ENCODE measurements at regions not wholly inside any gene's neighbourhood (a gene's known extent, or its start where the extent isn't known, plus 50 kb on each side); places are given as distances from the start of the nearest gene placed in this dataset.
"Not testable (repeated sequence)": the region's sequence is repeated elsewhere in the genome, so short reads cannot be mapped to it uniquely, and the experiment has no call there.

DNA sequence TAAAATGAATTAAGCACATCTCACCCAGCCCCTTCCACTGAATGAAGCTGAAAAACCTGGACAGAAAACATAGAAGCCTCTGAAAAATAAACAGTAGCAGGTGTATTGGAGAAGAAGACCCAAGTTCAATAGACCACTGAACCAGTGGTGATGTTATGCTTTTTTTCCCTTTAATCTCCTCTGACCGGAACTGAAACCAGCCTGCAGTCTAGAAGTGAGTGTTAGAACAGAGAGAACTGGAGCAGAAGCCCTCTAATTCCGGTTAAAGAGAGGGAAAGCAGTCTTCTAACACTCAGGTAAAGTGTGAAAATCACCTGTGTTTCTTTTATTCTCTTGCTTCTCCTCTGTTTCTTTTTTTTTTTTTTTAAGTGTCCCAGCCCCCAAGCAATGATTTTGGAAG, 83.5 kb upstream of the CCL21 start:
- H3K9me3 ChIP-seq (ENCODE audit: control insufficient read depth in 1 of 2, low read length in 2 of 2), result no peaks in the 10 kb centered on the region
- H3K27me3 ChIP-seq (ENCODE audit: low read depth, low read length), result no peaks in the 10 kb centered on the region
- no peak overlapping the region for H3K27ac ChIP-seq (ENCODE audit: low read length)
- H3K4me1 ChIP-seq (ENCODE audit: control insufficient read depth in 1 of 2, insufficient read depth in 2 of 2, low read length in 2 of 2), result no peaks in the 10 kb centered on the region
- H3K4me3 ChIP-seq (ENCODE audit: low read depth in 1 of 2, low read length in 2 of 2), result no peak overlapping the region
- no peaks in the 10 kb centered on the region for H3K36me3 ChIP-seq (ENCODE audit: control insufficient read depth in 1 of 2, insufficient read depth in 2 of 2, low read length in 2 of 2)

DNA sequence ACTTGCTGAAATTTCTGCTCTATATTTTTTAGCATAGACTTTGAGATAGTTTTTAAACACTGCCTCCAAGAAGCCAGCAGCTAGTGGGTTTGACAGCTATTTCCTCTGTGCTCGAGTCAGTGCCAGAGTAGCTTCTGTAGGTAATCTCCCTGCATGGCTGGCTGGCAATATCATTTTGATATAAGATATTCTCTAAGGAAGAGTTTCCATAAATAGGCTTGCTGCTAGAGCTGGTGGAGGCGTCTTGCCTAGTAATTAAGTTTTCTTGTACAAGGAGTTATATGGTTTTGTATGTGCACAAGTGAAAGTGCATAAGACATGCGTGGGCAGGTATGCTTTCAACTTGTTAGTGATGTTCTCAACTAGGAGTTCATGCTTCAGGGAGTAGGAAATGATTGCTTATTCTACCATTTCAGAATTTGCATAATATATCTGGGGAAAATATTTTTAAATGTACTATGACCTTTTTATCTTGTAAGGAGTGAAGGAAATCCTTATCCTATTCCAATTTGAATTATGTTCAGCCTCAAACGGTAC, 74.1 kb upstream of the CCL21 start:
- H3K36me3 ChIP-seq (ENCODE audit: control insufficient read depth in 1 of 2, insufficient read depth in 2 of 2, low read length in 2 of 2), result no peaks in the 10 kb centered on the region
- no peaks in the 10 kb centered on the region for H3K4me1 ChIP-seq (ENCODE audit: control insufficient read depth in 1 of 2, insufficient read depth in 2 of 2, low read length in 2 of 2)
- no peak overlapping the region for H3K4me3 ChIP-seq (ENCODE audit: low read depth in 1 of 2, low read length in 2 of 2)
- peaks cover 6% of the 10 kb centered on the region for H3K27me3 ChIP-seq (ENCODE audit: low read depth, low read length)
- no peaks in the 10 kb centered on the region for H3K9me3 ChIP-seq (ENCODE audit: control insufficient read depth in 1 of 2, low read length in 2 of 2)
- H3K27ac ChIP-seq (ENCODE audit: low read length), result no peak overlapping the region

DNA sequence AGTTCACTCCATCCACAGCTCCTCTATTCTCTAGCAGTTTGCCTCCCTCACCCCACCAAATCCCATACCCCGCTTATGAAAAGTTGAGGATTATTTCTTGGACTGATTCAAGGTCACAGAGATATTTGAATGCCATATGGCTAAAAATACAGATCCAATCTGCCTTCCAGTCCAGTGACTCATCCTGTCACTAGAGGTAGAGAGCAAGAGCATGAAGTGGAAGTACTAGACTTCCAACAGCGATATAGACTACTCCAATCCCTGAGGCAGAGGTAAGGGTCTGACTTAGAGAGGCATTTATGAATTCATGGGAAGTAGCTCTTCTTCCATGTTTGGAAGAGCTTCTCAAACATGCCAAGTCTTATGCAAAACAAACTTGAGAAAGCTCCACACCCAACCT, 72.4 kb upstream of the CCL21 start:
- no peak overlapping the region for H3K27ac ChIP-seq (ENCODE audit: low read length)
- H3K36me3 ChIP-seq (ENCODE audit: control insufficient read depth in 1 of 2, insufficient read depth in 2 of 2, low read length in 2 of 2), result no peaks in the 10 kb centered on the region
- H3K4me1 ChIP-seq (ENCODE audit: control insufficient read depth in 1 of 2, insufficient read depth in 2 of 2, low read length in 2 of 2), result no peaks in the 10 kb centered on the region

DNA sequence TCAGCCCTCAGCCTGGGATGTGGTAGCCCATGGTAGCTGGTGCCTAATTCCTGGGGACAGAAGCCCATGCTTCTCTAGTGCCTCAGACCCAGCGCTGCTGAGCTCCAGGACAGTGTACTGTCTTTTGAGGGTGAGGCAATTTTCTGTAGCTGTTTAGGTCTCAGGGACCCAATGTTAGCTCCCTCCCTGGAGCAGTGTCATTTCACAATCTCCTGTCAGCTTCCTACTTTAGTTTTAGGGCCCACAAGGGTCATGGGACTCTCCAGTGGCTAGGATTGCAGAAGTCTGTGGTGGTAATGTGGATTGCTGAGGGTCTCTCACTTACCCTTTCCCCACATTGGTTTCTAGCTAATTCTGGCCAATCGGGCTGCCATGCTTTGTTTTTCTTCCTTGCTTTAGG, 67.7 kb upstream of the CCL21 start:
- Histone ChIP-seq H3K27me3 (ENCODE audit: low read depth, low read length) (no peaks in the 10 kb centered on the region), H3K36me3 (ENCODE audit: control insufficient read depth in 1 of 2, insufficient read depth in 2 of 2, low read length in 2 of 2) (no peaks in the 10 kb centered on the region), H3K4me1 (ENCODE audit: control insufficient read depth in 1 of 2, insufficient read depth in 2 of 2, low read length in 2 of 2) (no peaks in the 10 kb centered on the region), H3K4me3 (ENCODE audit: low read depth in 1 of 2, low read length in 2 of 2) (no peak overlapping the region), H3K9me3 (ENCODE audit: control insufficient read depth in 1 of 2, low read length in 2 of 2) (no peaks in the 10 kb centered on the region), H3K27ac (ENCODE audit: low read length) (no peak overlapping the region)

More for the DNA sequence above, 72.4 kb upstream of the CCL21 start:
- Histone ChIP-seq H3K27me3 (ENCODE audit: low read depth, low read length) (peaks cover 6% of the 10 kb centered on the region), H3K9me3 (ENCODE audit: control insufficient read depth in 1 of 2, low read length in 2 of 2) (no peaks in the 10 kb centered on the region), H3K4me3 (ENCODE audit: low read depth in 1 of 2, low read length in 2 of 2) (no peak overlapping the region)

DNA sequence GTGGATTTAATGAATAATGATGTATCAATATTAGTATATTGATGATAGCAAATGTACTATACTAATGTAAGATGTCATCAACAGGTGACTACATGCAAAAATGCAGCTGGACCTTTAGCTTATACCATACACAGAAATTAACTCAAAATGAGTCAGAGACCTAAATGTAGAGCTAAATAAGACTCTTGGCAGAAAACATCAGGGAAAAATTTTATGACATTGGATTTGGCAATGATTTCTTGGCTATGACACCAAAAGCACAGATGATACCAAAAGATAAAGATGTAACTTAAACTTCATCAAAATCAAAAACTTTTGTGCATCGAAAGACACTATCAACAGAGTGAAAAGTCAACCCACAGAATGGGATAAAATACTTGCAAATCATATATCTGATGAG, 64.0 kb upstream of the CCL21 start:
- no peaks in the 10 kb centered on the region for H3K36me3 ChIP-seq (ENCODE audit: control insufficient read depth in 1 of 2, insufficient read depth in 2 of 2, low read length in 2 of 2)
- no peak overlapping the region for H3K27ac ChIP-seq (ENCODE audit: low read length)
- H3K4me1 ChIP-seq (ENCODE audit: control insufficient read depth in 1 of 2, insufficient read depth in 2 of 2, low read length in 2 of 2), result no peaks in the 10 kb centered on the region
- no peak overlapping the region for H3K4me3 ChIP-seq (ENCODE audit: low read depth in 1 of 2, low read length in 2 of 2)
- no peaks in the 10 kb centered on the region for H3K9me3 ChIP-seq (ENCODE audit: control insufficient read depth in 1 of 2, low read length in 2 of 2)
- H3K27me3 ChIP-seq (ENCODE audit: low read depth, low read length), result no peaks in the 10 kb centered on the region

DNA sequence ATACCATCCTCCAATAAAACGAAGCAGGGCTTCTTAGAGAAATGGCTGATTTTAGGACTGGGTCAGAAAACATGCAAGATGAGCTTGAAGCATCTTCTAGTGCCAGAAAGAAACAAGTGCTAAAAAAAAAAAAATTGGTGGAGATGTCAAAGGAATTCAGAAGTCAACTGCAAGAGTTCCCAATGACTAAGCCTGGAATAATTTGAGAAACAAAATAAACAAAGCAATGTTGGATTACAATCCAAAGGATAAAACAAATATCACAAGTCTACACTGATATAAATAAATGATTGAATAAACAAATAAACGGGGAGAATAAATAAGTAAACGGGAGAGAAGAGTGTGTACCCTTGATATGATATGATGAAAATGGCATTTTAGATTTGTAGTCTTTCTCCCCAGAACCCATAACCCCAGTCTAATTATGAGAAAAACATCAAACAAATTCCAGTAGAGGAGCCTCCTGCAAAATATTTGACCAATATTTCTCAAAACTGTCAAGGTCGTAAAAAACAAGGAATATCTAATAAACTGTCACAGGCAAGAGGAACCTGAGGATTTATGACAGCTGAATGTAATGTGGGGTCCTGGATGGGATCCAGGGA, 63.5 kb upstream of the CCL21 start:
- Histone ChIP-seq H3K4me1 (ENCODE audit: control insufficient read depth in 1 of 2, insufficient read depth in 2 of 2, low read length in 2 of 2) (no peaks in the 10 kb centered on the region), H3K27me3 (ENCODE audit: low read depth, low read length) (no peaks in the 10 kb centered on the region), H3K4me3 (ENCODE audit: low read depth in 1 of 2, low read length in 2 of 2) (no peak overlapping the region), H3K9me3 (ENCODE audit: control insufficient read depth in 1 of 2, low read length in 2 of 2) (no peaks in the 10 kb centered on the region), H3K36me3 (ENCODE audit: control insufficient read depth in 1 of 2, insufficient read depth in 2 of 2, low read length in 2 of 2) (no peaks in the 10 kb centered on the region), H3K27ac (ENCODE audit: low read length) (no peak overlapping the region)

DNA sequence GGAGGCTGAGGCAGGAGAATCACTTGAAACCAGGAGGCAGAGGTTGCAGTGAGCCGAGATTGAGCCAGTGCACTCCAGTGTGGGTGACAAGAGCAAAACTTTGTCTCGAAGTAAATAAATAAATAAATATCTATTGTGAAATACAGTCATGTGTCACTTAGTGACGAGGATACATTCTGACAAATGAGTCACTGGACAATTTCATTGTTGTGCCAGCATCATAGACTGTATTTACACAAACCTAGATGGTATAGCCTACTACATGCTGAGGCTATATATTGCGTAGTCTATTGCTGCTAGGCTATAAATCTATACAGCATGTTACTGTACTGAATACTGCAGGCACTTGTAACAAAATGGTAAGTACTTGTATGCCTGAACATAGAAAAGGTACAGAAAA, 61.1 kb upstream of the CCL21 start:
- H3K27me3 ChIP-seq (ENCODE audit: low read depth, low read length), result no peaks in the 10 kb centered on the region
- H3K36me3 ChIP-seq (ENCODE audit: control insufficient read depth in 1 of 2, insufficient read depth in 2 of 2, low read length in 2 of 2), result no peaks in the 10 kb centered on the region
- no peaks in the 10 kb centered on the region for H3K4me1 ChIP-seq (ENCODE audit: control insufficient read depth in 1 of 2, insufficient read depth in 2 of 2, low read length in 2 of 2)
- H3K4me3 ChIP-seq (ENCODE audit: low read depth in 1 of 2, low read length in 2 of 2), result no peak overlapping the region
- H3K27ac ChIP-seq (ENCODE audit: low read length), result no peak overlapping the region
- H3K9me3 ChIP-seq (ENCODE audit: control insufficient read depth in 1 of 2, low read length in 2 of 2), result no peaks in the 10 kb centered on the region

DNA sequence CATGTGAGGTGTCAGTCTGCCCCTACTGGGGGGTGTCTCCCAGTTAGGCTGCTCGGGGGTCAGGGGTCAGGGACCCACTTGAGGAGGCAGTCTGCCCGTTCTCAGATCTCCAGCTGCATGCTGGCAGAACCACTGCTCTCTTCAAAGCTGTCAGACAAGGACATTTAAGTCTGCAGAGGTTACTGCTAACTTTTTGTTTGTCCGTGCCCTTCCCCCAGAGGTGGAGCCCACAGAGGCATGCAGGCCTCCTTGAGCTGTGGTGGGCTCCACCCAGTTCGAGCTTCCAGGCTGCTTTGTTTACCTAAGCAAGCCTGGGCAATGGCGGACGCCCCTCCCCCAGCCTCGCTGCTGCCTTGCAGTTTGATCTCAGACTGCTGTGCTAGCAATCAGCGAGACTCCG, 57.2 kb upstream of the CCL21 start:
- not testable (repeated sequence) for H3K4me1 ChIP-seq (ENCODE audit: control insufficient read depth in 1 of 2, insufficient read depth in 2 of 2, low read length in 2 of 2); H3K27me3 ChIP-seq (ENCODE audit: low read depth, low read length); H3K27ac ChIP-seq (ENCODE audit: low read length); H3K9me3 ChIP-seq (ENCODE audit: control insufficient read depth in 1 of 2, low read length in 2 of 2); H3K36me3 ChIP-seq (ENCODE audit: control insufficient read depth in 1 of 2, insufficient read depth in 2 of 2, low read length in 2 of 2); H3K4me3 ChIP-seq (ENCODE audit: low read depth in 1 of 2, low read length in 2 of 2)

DNA sequence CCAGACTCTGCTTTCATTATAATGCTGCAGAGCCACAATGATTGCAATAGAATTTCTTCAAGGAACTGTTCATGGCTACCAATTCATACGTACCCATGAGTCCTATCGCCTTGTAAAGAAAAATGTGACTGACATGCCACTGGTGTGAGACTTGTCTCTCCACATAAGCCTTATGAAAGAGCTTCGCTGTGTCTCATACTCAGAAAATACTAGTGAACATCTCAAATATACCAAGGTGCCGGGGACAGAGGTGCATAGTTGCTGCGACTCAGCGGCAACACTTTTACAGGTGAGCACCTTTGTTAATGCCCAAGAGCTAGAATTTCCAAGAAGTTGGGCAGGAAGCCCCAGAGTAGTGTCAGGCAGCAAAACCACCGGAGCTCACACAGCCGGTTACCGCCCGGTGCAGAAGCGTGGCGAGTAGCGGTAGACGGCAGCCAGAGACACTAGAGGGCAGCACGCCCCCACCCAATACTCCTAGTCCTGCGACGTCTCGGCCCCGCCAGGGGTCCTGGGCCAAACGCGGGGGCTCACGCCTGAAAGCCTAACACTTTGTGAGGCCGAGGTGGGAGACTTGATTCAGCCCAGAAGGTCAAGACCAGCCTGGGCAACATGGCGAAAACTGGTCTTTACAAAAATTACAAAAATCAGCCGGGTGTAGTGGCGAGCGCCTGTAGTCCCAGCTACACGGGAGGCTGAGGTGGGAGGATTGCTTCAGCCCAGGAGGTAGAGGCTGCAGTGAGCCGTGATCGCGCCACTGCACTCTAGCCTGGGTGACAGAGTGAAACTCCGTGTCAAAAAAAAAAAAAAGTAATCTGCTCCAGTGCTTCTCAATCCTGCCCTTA, 50.5 kb upstream of the CCL21 start:
- not testable (repeated sequence) for H3K4me3 ChIP-seq (ENCODE audit: low read depth in 1 of 2, low read length in 2 of 2); H3K9me3 ChIP-seq (ENCODE audit: control insufficient read depth in 1 of 2, low read length in 2 of 2); H3K27me3 ChIP-seq (ENCODE audit: low read depth, low read length); H3K4me1 ChIP-seq (ENCODE audit: control insufficient read depth in 1 of 2, insufficient read depth in 2 of 2, low read length in 2 of 2); H3K36me3 ChIP-seq (ENCODE audit: control insufficient read depth in 1 of 2, insufficient read depth in 2 of 2, low read length in 2 of 2); H3K27ac ChIP-seq (ENCODE audit: low read length)
